ENCODE measurements at regions not wholly inside any gene's neighbourhood (a gene's known extent, or its start where the extent isn't known, plus 50 kb on each side); places are given as distances from the start of the nearest gene placed in this dataset.

DNA sequence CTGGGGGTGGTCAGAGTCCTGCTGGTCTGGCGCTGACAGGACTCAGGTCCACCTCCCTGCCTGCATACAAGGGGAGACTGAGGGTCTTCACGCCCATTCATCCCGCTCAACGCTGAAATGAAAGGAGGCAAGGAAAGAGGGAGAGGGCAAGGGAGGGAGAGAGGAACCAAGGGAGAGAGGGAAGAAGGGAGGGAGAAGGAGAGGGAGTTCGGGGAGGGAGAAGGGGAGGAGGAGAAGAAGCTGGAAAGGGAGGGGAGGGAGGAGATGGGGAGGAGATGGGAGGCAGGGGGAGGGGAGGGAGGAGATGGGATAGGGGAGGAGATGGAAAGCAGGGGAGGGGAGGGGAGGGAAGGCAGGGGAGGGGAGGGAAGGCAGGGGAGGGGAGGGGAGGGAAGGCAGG, 69.4 kb upstream of the INPP5A start:
- TF ChIP-seq POLR2AphosphoS5 (IDR thresholded peaks at IDR 0.05) (no peak), POLR2A (IDR thresholded peaks at IDR 0.05) (no peak), EP300 (IDR thresholded peaks at IDR 0.05) (no peak)
- TF ChIP-seq, protein P1, sequence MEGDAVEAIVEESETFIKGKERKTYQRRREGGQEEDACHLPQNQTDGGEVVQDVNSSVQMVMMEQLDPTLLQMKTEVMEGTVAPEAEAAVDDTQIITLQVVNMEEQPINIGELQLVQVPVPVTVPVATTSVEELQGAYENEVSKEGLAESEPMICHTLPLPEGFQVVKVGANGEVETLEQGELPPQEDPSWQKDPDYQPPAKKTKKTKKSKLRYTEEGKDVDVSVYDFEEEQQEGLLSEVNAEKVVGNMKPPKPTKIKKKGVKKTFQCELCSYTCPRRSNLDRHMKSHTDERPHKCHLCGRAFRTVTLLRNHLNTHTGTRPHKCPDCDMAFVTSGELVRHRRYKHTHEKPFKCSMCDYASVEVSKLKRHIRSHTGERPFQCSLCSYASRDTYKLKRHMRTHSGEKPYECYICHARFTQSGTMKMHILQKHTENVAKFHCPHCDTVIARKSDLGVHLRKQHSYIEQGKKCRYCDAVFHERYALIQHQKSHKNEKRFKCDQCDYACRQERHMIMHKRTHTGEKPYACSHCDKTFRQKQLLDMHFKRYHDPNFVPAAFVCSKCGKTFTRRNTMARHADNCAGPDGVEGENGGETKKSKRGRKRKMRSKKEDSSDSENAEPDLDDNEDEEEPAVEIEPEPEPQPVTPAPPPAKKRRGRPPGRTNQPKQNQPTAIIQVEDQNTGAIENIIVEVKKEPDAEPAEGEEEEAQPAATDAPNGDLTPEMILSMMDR (IDR thresholded peaks at IDR 0.05), result no peak
